Mesothelial cell of epicardium (in vitro differentiated cells): ENCODE measurements at regions not wholly inside any gene's neighbourhood (a gene's known extent, or its start where the extent isn't known, plus 50 kb on each side); places are given as distances from the start of the nearest gene placed in this dataset.

Source experiments
- DNase-seq, 2 experiments: peaks; one replicate each; pipeline ENCODE4 v3.0.0; 2021; ENCODE audit warnings: low spot score in 2 of 2; ENCODE audit not compliant: unreplicated experiment in 2 of 2
- H3K27ac Mint-ChIP-seq: 2 replicates; pipeline ENCODE4 v1.8.0; 2021; ENCODE audit warnings: mixed read lengths
- H3K27me3 Mint-ChIP-seq: 2 replicates; pipeline ENCODE4 v1.8.0; 2021; ENCODE audit warnings: low read depth, mixed read lengths
- H3K36me3 Mint-ChIP-seq: 2 replicates; pipeline ENCODE4 v1.8.0; 2021; ENCODE audit warnings: mixed read lengths
- H3K4me1 Mint-ChIP-seq: 2 replicates; pipeline ENCODE4 v1.8.0; 2021; ENCODE audit warnings: mixed read lengths
- H3K4me3 Mint-ChIP-seq: 2 replicates; pipeline ENCODE4 v1.8.0; 2021; ENCODE audit warnings: mild to moderate bottlenecking, moderate library complexity, mixed read lengths
- H3K9me3 Mint-ChIP-seq: 2 replicates; pipeline ENCODE4 v1.8.0; 2021; ENCODE audit warnings: mixed read lengths
- TF ChIP-seq, protein P1 (sequence below): fragments of 200-600 bp; sonication (generic); IDR thresholded peaks from one replicate; pipeline ENCODE4 v1.5.0; 2021; ENCODE audit warnings: antibody characterized with exemption; ENCODE audit not compliant: unreplicated experiment

DNA sequence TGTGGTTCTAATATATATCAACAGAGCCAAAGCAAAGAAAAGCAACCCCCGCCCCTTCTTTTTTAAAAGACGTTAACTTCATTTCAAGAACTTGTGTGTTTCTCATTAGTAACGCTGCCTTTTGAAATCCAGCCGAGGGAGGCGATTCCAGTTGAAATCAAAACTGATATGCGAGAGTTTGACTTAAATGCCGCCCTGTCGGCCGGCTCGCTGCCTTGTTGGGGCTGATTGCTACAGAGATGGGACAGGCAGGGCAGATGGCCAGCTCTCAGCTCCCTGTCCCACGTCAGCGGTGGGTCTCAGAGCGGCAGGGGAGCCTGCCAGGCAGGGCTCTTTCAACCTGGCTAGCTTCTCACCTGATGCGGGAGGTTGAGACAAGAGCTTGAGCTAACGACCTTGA, 51.9 kb upstream of the ALX4 start:
- no peaks in the 10 kb centered on the region for H3K36me3 Mint-ChIP-seq
- TF ChIP-seq, protein P1, sequence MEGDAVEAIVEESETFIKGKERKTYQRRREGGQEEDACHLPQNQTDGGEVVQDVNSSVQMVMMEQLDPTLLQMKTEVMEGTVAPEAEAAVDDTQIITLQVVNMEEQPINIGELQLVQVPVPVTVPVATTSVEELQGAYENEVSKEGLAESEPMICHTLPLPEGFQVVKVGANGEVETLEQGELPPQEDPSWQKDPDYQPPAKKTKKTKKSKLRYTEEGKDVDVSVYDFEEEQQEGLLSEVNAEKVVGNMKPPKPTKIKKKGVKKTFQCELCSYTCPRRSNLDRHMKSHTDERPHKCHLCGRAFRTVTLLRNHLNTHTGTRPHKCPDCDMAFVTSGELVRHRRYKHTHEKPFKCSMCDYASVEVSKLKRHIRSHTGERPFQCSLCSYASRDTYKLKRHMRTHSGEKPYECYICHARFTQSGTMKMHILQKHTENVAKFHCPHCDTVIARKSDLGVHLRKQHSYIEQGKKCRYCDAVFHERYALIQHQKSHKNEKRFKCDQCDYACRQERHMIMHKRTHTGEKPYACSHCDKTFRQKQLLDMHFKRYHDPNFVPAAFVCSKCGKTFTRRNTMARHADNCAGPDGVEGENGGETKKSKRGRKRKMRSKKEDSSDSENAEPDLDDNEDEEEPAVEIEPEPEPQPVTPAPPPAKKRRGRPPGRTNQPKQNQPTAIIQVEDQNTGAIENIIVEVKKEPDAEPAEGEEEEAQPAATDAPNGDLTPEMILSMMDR, result no peak
- H3K4me1 Mint-ChIP-seq, result peaks cover 8% of the 10 kb centered on the region

DNA sequence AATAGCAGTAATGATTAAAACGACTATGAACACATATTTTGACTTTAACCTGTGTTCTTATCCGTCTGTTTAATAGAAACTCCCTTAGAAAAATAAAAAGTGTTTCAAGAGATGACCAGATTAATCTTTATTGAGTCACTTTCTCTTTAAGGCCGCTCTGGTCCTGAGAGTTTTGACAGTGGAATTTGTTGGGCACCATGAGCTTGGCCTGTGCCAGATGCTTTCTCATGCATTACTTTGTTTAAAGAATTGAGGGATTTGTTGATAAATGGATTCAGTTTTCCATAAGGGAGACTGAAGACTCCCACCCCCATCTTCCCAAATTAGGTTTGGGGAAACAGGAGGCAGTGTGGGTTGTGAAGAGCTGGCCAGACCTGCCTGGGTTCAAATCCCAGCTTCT, 53.2 kb upstream of the ALX4 start:
- peaks cover 4% of the 10 kb centered on the region for H3K9me3 Mint-ChIP-seq
- TF ChIP-seq, protein P1, result no peak
- no peaks in the 10 kb centered on the region for H3K36me3 Mint-ChIP-seq
- H3K4me3 Mint-ChIP-seq, result no peak overlapping the region
- peaks cover 8% of the 10 kb centered on the region for H3K4me1 Mint-ChIP-seq
- H3K27ac Mint-ChIP-seq, result no peak overlapping the region
- peaks cover 36% of the 10 kb centered on the region for H3K27me3 Mint-ChIP-seq
- DNase-seq, result no peak

More for the DNA sequence above, 51.9 kb upstream of the ALX4 start:
- Mint-ChIP-seq H3K9me3 (peaks cover 4% of the 10 kb centered on the region), H3K27ac (no peak overlapping the region), H3K4me3 (no peak overlapping the region), H3K27me3 (peaks cover 36% of the 10 kb centered on the region)
- no peak for DNase-seq

DNA sequence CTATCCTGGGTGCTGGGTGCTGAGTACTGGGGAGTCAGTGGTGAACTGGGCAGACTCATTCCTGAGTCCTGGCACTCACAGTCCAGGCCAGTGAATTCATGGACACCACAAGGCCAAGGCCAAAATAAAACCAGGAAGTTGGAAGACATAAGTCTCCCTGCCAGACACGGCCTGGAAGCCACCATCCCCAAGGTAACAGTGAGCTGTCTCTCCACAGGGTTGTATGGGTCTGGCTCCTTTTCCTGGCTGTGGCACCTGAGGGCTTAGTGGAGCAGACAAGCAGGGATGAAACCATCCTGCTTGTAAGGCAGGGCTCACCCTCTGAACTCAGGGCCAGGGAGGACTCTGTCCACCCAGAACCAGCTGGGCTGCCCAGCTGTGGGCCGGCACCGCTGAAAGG, 54.7 kb upstream of the ALX4 start:
- peaks cover 36% of the 10 kb centered on the region for H3K27me3 Mint-ChIP-seq
- H3K9me3 Mint-ChIP-seq, result peaks cover 4% of the 10 kb centered on the region
- no peak for DNase-seq
- H3K27ac Mint-ChIP-seq, result no peak overlapping the region
- peaks cover 5% of the 10 kb centered on the region for H3K4me1 Mint-ChIP-seq
- no peak overlapping the region for H3K4me3 Mint-ChIP-seq
- TF ChIP-seq, protein P1, result no peak
- no peaks in the 10 kb centered on the region for H3K36me3 Mint-ChIP-seq

DNA sequence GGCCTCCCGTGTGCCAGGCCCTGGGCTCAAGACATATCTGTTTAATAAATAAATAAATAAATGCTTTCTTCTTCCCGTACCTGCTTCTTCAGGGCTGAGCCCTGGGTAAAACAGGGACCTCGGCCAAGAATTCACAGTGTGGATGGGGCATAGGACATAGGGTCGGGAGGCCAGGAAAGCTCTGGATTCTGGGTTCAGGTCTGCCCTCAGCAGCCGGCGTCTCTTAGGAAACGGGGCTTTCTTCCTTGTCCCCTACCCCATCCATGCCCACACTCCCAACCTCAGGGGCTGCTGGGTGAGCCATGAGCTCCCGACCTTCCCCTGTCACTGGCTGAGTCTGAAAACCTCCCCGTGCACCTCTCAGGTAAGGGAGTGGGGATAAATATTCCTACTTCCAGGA, 55.7 kb upstream of the ALX4 start:
- H3K27me3 Mint-ChIP-seq, result peaks cover 29% of the 10 kb centered on the region
- TF ChIP-seq, protein P1, result no peak
- H3K9me3 Mint-ChIP-seq, result peaks cover 4% of the 10 kb centered on the region
- H3K27ac Mint-ChIP-seq, result no peak overlapping the region
- H3K4me1 Mint-ChIP-seq, result peaks cover 5% of the 10 kb centered on the region
- no peaks in the 10 kb centered on the region for H3K36me3 Mint-ChIP-seq
- H3K4me3 Mint-ChIP-seq, result no peak overlapping the region
- no peak for DNase-seq

DNA sequence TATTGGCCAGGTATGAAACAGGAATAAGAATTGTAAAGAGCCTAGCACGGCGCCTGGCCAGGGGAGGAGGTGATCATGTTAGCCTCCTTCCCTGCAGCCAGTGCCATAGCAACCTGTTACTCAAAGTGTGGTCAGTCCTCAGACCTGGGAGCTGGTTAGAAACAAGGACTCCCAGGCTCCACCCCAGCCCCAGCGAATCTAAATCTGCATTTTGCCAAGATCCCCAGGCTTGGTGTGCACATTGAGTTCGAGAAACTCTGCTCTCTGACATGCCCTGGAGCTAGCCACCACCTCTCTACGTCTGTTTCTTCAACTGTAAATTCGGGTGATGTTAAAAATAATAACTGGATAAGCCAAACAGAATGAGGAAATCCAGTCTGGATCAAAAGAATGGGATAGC, 56.1 kb upstream of the ALX4 start:
- Mint-ChIP-seq H3K9me3 (peaks cover 4% of the 10 kb centered on the region), H3K4me3 (no peak overlapping the region), H3K4me1 (peaks cover 5% of the 10 kb centered on the region), H3K36me3 (no peaks in the 10 kb centered on the region), H3K27ac (no peak overlapping the region), H3K27me3 (peaks cover 28% of the 10 kb centered on the region)
- TF ChIP-seq, protein P1, result no peak
- DNase-seq, result no peak

DNA sequence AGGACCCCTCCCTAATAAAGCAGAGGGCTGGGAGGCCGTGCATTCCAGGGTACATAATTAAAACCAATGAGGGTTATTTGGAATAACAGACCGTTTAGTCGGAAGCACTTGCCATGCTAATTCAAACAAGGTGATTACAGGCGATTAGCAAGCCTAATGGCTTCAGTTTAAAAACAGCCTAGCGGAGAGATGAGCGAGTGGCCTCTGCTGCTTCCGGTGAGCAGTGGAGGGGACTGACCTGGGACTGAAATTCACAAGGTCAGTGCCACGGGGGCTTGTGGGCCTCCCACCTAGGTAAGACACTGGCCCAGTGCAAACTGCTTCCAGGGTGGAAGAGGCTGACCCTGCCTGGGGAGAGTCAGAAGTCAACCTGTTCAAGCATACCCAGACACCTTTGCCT, 56.8 kb upstream of the ALX4 start:
- DNase-seq, result no peak
- peaks cover 3% of the 10 kb centered on the region for H3K4me1 Mint-ChIP-seq
- peaks cover 20% of the 10 kb centered on the region for H3K27me3 Mint-ChIP-seq
- TF ChIP-seq, protein P1, result no peak
- H3K36me3 Mint-ChIP-seq, result no peaks in the 10 kb centered on the region
- H3K27ac Mint-ChIP-seq, result no peak overlapping the region
- H3K4me3 Mint-ChIP-seq, result no peak overlapping the region
- peaks cover 4% of the 10 kb centered on the region for H3K9me3 Mint-ChIP-seq
